Gastrocnemius medialis (tissue), 4 donors: ENCODE measurements at regions not wholly inside any gene's neighbourhood (a gene's known extent, or its start where the extent isn't known, plus 50 kb on each side); places are given as distances from the start of the nearest gene placed in this dataset.

Experiments used
- POLR2A ChIP-seq, 2 donors: fragments of 450-650 bp; IDR thresholded peaks; one replicate each; pipeline ENCODE4 v1.6.1; 2017; ENCODE audit warnings: antibody characterized with exemption in 2 of 2, mild to moderate bottlenecking in 2 of 2, moderate library complexity in 2 of 2
- TF ChIP-seq, protein P1 (sequence below), 5 experiments: fragments of 450-650 bp in 3 of 5; fragments of 200-600 bp in 2 of 5; sonication (generic) in 2 of 5; IDR thresholded peaks in 4 of 5; conservative IDR thresholded peaks in 1 of 5; 1 replicate in 4 of 5; 2 replicates in 1 of 5; pipeline ENCODE4 v1.5.1; 2016 to 2019; ENCODE audit warnings: antibody characterized with exemption in 5 of 5, mild to moderate bottlenecking in 3 of 5, moderate library complexity in 3 of 5

DNA sequence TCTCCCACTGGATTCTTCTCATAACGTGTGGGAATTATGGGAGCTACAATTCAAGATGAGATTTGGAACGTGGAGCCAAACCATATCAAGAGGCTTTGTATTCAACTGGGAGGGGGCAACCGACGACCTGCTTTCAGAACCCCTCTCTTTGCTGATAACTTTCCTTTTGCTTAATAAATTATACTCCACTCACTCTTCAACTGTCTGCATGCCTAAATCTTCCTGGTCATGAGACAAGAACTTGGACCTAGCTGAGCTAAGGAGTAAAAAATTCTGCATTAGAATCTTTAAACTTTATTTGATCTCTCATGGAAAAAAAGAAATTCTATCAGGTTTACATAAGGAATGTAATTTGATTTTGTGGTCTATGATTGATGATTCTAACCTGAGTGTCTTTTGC is 86.7 kb upstream of the CYYR1 start:
- no peak for TF ChIP-seq POLR2A (IDR thresholded peaks at IDR 0.05)
- TF ChIP-seq, protein P1, sequence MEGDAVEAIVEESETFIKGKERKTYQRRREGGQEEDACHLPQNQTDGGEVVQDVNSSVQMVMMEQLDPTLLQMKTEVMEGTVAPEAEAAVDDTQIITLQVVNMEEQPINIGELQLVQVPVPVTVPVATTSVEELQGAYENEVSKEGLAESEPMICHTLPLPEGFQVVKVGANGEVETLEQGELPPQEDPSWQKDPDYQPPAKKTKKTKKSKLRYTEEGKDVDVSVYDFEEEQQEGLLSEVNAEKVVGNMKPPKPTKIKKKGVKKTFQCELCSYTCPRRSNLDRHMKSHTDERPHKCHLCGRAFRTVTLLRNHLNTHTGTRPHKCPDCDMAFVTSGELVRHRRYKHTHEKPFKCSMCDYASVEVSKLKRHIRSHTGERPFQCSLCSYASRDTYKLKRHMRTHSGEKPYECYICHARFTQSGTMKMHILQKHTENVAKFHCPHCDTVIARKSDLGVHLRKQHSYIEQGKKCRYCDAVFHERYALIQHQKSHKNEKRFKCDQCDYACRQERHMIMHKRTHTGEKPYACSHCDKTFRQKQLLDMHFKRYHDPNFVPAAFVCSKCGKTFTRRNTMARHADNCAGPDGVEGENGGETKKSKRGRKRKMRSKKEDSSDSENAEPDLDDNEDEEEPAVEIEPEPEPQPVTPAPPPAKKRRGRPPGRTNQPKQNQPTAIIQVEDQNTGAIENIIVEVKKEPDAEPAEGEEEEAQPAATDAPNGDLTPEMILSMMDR (IDR thresholded peaks at IDR 0.05 in 4 of 5, conservative IDR thresholded peaks at IDR 0.05 in 1 of 5) = no peak
